GM23338 (cell line): ENCODE measurements at regions not wholly inside any gene's neighbourhood (a gene's known extent, or its start where the extent isn't known, plus 50 kb on each side); places are given as distances from the start of the nearest gene placed in this dataset.

Source experiments
- ATAC-seq: fragments of 200-7000 bp; cut with Tn5 transposase; 3 replicates; pipeline ENCODE4 v1.9.1; 2020
- DNase-seq: peaks from one replicate; pipeline ENCODE4 v3.0.0-alpha.2; 2015; ENCODE audit warnings: low spot score
- H2AFZ ChIP-seq: fragments of 200-600 bp; sonication (generic); 2 replicates; pipeline ENCODE4 v1.8.0; 2016; ENCODE audit warnings: antibody characterized with exemption, mild to moderate bottlenecking, moderate library complexity
- H3F3A ChIP-seq: fragments of 200-600 bp; sonication (generic); replicated peaks from 2 replicates; pipeline ENCODE4 v1.8.0; 2017; ENCODE audit warnings: antibody characterized with exemption, mixed run types, low read depth
- H3K27ac ChIP-seq: fragments of 200-600 bp; sonication (generic); 2 replicates; pipeline ENCODE4 v1.6.1; 2016; ENCODE audit warnings: low read depth
- H3K27me3 ChIP-seq: fragments of 200-600 bp; sonication (generic); 2 replicates; pipeline ENCODE4 v1.8.0; 2016; ENCODE audit warnings: mild to moderate bottlenecking, mixed run types, moderate library complexity; ENCODE audit not compliant: insufficient read depth
- H3K36me3 ChIP-seq: fragments of 200-600 bp; sonication (generic); 2 replicates; pipeline ENCODE4 v1.8.0; 2016; ENCODE audit warnings: mild to moderate bottlenecking; ENCODE audit not compliant: insufficient read depth
- H3K4me1 ChIP-seq: fragments of 200-600 bp; sonication (generic); 2 replicates; pipeline ENCODE4 v1.8.0; 2016; ENCODE audit warnings: mild to moderate bottlenecking, moderate library complexity; ENCODE audit not compliant: insufficient read depth
- H3K4me2 ChIP-seq: fragments of 200-600 bp; sonication (generic); 2 replicates; pipeline ENCODE4 v1.7.1; 2017; ENCODE audit warnings: mixed run types
- H3K4me3 ChIP-seq: fragments of 200-600 bp; sonication (generic); 2 replicates; pipeline ENCODE4 v1.6.1; 2016; ENCODE audit warnings: mixed run types
- H3K79me2 ChIP-seq: fragments of 200-600 bp; sonication (generic); replicated peaks from 2 replicates; pipeline ENCODE4 v1.8.0; 2017; ENCODE audit warnings: mild to moderate bottlenecking; ENCODE audit not compliant: insufficient read depth
- H3K9me2 ChIP-seq: fragments of 200-600 bp; sonication (generic); 2 replicates; pipeline ENCODE4 v1.8.0; 2017; ENCODE audit not compliant: insufficient read depth
- H4K20me1 ChIP-seq: fragments of 200-600 bp; sonication (generic); replicated peaks from 2 replicates; pipeline ENCODE4 v1.8.0; 2017; ENCODE audit warnings: mild to moderate bottlenecking; ENCODE audit not compliant: insufficient read depth
- H3K27ac Mint-ChIP-seq: 2 replicates; pipeline ENCODE4 v1.8.0; 2020; ENCODE audit warnings: inconsistent platforms, mild to moderate bottlenecking, moderate library complexity, mixed read lengths
- H3K27me3 Mint-ChIP-seq: 3 replicates; pipeline ENCODE4 v1.8.0; 2022; ENCODE audit warnings: low read depth, mild to moderate bottlenecking, moderate library complexity, mixed read lengths, inconsistent platforms; ENCODE audit not compliant: insufficient read depth, poor library complexity
- H3K36me3 Mint-ChIP-seq: 3 replicates; pipeline ENCODE4 v1.8.0; 2021; ENCODE audit warnings: low read depth, mild to moderate bottlenecking, inconsistent platforms, moderate library complexity, mixed read lengths
- H3K4me1 Mint-ChIP-seq: 3 replicates; pipeline ENCODE4 v1.8.0; 2020; ENCODE audit warnings: mild to moderate bottlenecking, inconsistent platforms, mixed read lengths
- H3K4me3 Mint-ChIP-seq: 3 replicates; pipeline ENCODE4 v1.8.0; 2021; ENCODE audit warnings: moderate library complexity, mild to moderate bottlenecking, inconsistent platforms, mixed read lengths
- H3K9me3 Mint-ChIP-seq: 3 replicates; pipeline ENCODE4 v1.8.0; 2020; ENCODE audit warnings: moderate library complexity, mild to moderate bottlenecking, inconsistent platforms, mixed read lengths
- CREB1 ChIP-seq: fragments of 250-450 bp; sonication (Bioruptor Pico); IDR thresholded peaks from 2 replicates; pipeline ENCODE4 v1.5.0; 2020; ENCODE audit warnings: low read depth, mild to moderate bottlenecking, moderate library complexity
- CTCF ChIP-seq, 2 experiments: fragments of 200-600 bp in 1 of 2; sonication (generic) in 1 of 2; conservative IDR thresholded peaks; 2 replicates each; pipeline versions ENCODE4 v1.5.1 to v1.6.1; 2016 to 2017; ENCODE audit warnings: antibody characterized with exemption in 2 of 2, low read depth in 2 of 2, mild to moderate bottlenecking in 2 of 2, moderate library complexity in 1 of 2
- ETS1 ChIP-seq: IDR thresholded peaks from 2 replicates; pipeline ENCODE4 v1.6.1; 2016; ENCODE audit warnings: antibody characterized with exemption
- EZH2 ChIP-seq: fragments of 200-600 bp; sonication (generic); IDR thresholded peaks from one replicate; pipeline ENCODE4 v1.8.0; 2017; ENCODE audit warnings: antibody characterized with exemption, mild to moderate bottlenecking, low read depth; ENCODE audit not compliant: unreplicated experiment
- EZH2phosphoT487 ChIP-seq: fragments of 200-600 bp; sonication (generic); IDR thresholded peaks from one replicate; pipeline ENCODE4 v1.8.1; 2018; ENCODE audit warnings: antibody characterized with exemption; ENCODE audit not compliant: unreplicated experiment
- JUNB ChIP-seq: IDR thresholded peaks from one replicate; pipeline ENCODE4 v1.6.1; 2016; ENCODE audit warnings: antibody characterized with exemption; ENCODE audit not compliant: unreplicated experiment
- NANOG ChIP-seq: IDR thresholded peaks from 2 replicates; pipeline ENCODE4 v1.6.1; 2016; ENCODE audit warnings: antibody characterized with exemption, borderline replicate concordance
- POLR2AphosphoS5 ChIP-seq: IDR thresholded peaks from 2 replicates; pipeline ENCODE4 v1.6.1; 2016; ENCODE audit warnings: antibody characterized with exemption, low read depth
- REST ChIP-seq: IDR thresholded peaks from one replicate; pipeline ENCODE4 v1.6.1; 2018; ENCODE audit warnings: antibody characterized with exemption; ENCODE audit not compliant: unreplicated experiment
- STAT1 ChIP-seq: IDR thresholded peaks from one replicate; pipeline ENCODE4 v1.6.1; 2016; ENCODE audit warnings: antibody characterized with exemption; ENCODE audit not compliant: unreplicated experiment
- ZNF114 ChIP-seq: fragments of 250-450 bp; sonication (Bioruptor Pico); IDR thresholded peaks from 2 replicates; pipeline ENCODE4 v1.5.0; 2020; ENCODE audit warnings: mild to moderate bottlenecking, moderate library complexity
- ZNF331 ChIP-seq: fragments of 250-450 bp; sonication (Bioruptor Pico); IDR thresholded peaks from 2 replicates; pipeline ENCODE4 v1.5.0; 2020; ENCODE audit warnings: low read depth, mild to moderate bottlenecking, moderate library complexity
- TF ChIP-seq, protein P1 (sequence below): fragments of 250-450 bp; sonication (Bioruptor Pico); IDR thresholded peaks from 2 replicates; pipeline ENCODE4 v1.5.0; 2020; ENCODE audit warnings: mild to moderate bottlenecking, moderate library complexity

DNA sequence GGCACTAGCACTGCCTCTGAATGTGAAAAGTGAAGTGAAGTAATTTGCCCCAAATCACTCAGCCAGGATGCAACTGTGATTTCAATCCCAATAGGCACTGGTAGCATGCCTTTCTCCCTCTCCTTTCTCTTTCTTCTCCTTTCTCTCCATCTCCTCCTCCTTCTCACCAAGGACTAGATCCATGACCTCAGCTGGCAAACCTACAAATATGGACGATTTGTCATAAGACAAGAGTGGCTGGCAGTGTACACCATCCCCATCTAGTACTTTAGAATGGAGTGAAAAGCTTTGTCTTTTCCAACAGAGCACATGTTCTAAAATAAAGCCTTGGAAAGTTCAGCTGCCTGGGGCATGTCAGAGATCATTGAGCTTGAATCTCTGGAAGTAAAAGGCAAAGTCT lies 574.7 kb upstream of the CLINT1 start (continued):
- TF ChIP-seq NANOG (no peak), STAT1 (no peak), EZH2phosphoT487 (no peak), CTCF (conservative IDR thresholded peaks at IDR 0.05; ENCODE audit: low read depth in 2 of 2) (no peak), CREB1 (CRISPR knock-in tag) (no peak), ZNF114 (no peak), EZH2 (no peak), POLR2AphosphoS5 (no peak)

GRCh38 chr5:158431369-158432029 lies 572.6 kb upstream of the CLINT1 start:
- Histone ChIP-seq H3K4me3 (no peak overlapping the region), H3K4me2 (no peak overlapping the region), H3K27ac (no peak overlapping the region), H3K9me2 (peaks cover 14% of the 10 kb centered on the region), H3K36me3 (no peaks in the 10 kb centered on the region), H3K79me2 (no peaks in the 10 kb centered on the region), H3K27me3 (no peaks in the 10 kb centered on the region), H2AFZ (no peak overlapping the region), H3F3A (no peaks in the 10 kb centered on the region), H4K20me1 (no peaks in the 10 kb centered on the region), H3K4me1 (no peaks in the 10 kb centered on the region)
- no peak for DNase-seq
- H3K27ac Mint-ChIP-seq: no peak overlapping the region
- no peaks in the 10 kb centered on the region for H3K4me1 Mint-ChIP-seq
- H3K4me3 Mint-ChIP-seq: no peak overlapping the region
- no peaks in the 10 kb centered on the region; the same call in 2 of the 3 replicates for H3K9me3 Mint-ChIP-seq
- H3K27me3 Mint-ChIP-seq: peaks cover 5% of the 10 kb centered on the region
- ATAC-seq: no peak
- H3K36me3 Mint-ChIP-seq: no peaks in the 10 kb centered on the region
- TF ChIP-seq, protein P1, sequence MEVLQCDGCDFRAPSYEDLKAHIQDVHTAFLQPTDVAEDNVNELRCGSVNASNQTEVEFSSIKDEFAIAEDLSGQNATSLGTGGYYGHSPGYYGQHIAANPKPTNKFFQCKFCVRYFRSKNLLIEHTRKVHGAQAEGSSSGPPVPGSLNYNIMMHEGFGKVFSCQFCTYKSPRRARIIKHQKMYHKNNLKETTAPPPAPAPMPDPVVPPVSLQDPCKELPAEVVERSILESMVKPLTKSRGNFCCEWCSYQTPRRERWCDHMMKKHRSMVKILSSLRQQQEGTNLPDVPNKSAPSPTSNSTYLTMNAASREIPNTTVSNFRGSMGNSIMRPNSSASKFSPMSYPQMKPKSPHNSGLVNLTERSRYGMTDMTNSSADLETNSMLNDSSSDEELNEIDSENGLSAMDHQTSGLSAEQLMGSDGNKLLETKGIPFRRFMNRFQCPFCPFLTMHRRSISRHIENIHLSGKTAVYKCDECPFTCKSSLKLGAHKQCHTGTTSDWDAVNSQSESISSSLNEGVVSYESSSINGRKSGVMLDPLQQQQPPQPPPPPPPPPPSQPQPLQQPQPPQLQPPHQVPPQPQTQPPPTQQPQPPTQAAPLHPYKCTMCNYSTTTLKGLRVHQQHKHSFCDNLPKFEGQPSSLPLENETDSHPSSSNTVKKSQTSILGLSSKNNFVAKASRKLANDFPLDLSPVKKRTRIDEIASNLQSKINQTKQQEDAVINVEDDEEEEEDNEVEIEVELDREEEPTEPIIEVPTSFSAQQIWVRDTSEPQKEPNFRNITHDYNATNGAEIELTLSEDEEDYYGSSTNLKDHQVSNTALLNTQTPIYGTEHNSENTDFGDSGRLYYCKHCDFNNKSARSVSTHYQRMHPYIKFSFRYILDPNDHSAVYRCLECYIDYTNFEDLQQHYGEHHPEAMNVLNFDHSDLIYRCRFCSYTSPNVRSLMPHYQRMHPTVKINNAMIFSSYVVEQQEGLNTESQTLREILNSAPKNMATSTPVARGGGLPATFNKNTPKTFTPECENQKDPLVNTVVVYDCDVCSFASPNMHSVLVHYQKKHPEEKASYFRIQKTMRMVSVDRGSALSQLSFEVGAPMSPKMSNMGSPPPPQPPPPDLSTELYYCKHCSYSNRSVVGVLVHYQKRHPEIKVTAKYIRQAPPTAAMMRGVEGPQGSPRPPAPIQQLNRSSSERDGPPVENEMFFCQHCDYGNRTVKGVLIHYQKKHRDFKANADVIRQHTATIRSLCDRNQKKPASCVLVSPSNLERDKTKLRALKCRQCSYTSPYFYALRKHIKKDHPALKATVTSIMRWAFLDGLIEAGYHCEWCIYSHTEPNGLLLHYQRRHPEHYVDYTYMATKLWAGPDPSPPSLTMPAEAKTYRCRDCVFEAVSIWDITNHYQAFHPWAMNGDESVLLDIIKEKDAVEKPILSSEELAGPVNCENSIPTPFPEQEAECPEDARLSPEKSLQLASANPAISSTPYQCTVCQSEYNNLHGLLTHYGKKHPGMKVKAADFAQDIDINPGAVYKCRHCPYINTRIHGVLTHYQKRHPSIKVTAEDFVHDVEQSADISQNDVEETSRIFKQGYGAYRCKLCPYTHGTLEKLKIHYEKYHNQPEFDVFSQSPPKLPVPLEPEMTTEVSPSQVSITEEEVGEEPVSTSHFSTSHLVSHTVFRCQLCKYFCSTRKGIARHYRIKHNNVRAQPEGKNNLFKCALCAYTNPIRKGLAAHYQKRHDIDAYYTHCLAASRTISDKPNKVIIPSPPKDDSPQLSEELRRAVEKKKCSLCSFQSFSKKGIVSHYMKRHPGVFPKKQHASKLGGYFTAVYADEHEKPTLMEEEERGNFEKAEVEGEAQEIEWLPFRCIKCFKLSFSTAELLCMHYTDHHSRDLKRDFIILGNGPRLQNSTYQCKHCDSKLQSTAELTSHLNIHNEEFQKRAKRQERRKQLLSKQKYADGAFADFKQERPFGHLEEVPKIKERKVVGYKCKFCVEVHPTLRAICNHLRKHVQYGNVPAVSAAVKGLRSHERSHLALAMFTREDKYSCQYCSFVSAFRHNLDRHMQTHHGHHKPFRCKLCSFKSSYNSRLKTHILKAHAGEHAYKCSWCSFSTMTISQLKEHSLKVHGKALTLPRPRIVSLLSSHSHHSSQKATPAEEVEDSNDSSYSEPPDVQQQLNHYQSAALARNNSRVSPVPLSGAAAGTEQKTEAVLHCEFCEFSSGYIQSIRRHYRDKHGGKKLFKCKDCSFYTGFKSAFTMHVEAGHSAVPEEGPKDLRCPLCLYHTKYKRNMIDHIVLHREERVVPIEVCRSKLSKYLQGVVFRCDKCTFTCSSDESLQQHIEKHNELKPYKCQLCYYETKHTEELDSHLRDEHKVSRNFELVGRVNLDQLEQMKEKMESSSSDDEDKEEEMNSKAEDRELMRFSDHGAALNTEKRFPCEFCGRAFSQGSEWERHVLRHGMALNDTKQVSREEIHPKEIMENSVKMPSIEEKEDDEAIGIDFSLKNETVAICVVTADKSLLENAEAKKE (CRISPR knock-in tag): no peak
- TF ChIP-seq ETS1 (no peak), POLR2AphosphoS5 (no peak), ZNF331 (CRISPR knock-in tag) (no peak), EZH2phosphoT487 (no peak), ZNF114 (no peak), CREB1 (CRISPR knock-in tag) (no peak), NANOG (no peak), REST (no peak), JUNB (no peak)
